ENCODE measurements at regions not wholly inside any gene's neighbourhood (a gene's known extent, or its start where the extent isn't known, plus 50 kb on each side); places are given as distances from the start of the nearest gene placed in this dataset.

- DNase-seq (ENCODE audit: extremely low spot score): no peak
- ChIA-PET POLR2A (no interaction called here), CTCF (no interaction called here)
- TF ChIP-seq PKNOX1 (IDR thresholded peaks at IDR 0.05) (no peak), TARDBP (IDR thresholded peaks at IDR 0.05) (no peak), FOXK2 (IDR thresholded peaks at IDR 0.05) (no peak), ARNT (IDR thresholded peaks at IDR 0.05) (no peak), SP1 (IDR thresholded peaks at IDR 0.05) (no peak), LEF1 (IDR thresholded peaks at IDR 0.05; ENCODE audit: borderline replicate concordance) (no peak), BHLHE40 (IDR thresholded peaks at IDR 0.05; ENCODE audit: borderline replicate concordance) (no peak), FOXA1 (IDR thresholded peaks at IDR 0.05) (no peak), SUZ12 (IDR thresholded peaks at IDR 0.05) (no peak), NFRKB (IDR thresholded peaks at IDR 0.05) (no peak), ELF4 (IDR thresholded peaks at IDR 0.05) (no peak), L3MBTL2 (conservative IDR thresholded peaks at IDR 0.05) (no peak), ZNF384 (IDR thresholded peaks at IDR 0.05) (no peak), CTBP1 (IDR thresholded peaks at IDR 0.05; ENCODE audit: borderline replicate concordance) (no peak), FOXM1 (IDR thresholded peaks at IDR 0.05; ENCODE audit: borderline replicate concordance) (no peak), HDGF (IDR thresholded peaks at IDR 0.05; ENCODE audit: borderline replicate concordance) (no peak)
Measured at GRCh38 chr4:43223820-43224219, 331.3 kb downstream of the GRXCR1 start.

GRCh38 chr4:43224559-43224958 is 332.0 kb downstream of the GRXCR1 start:
- TF ChIP-seq SP1 (IDR thresholded peaks at IDR 0.05): no peak
- no peak for TF ChIP-seq ARNT (IDR thresholded peaks at IDR 0.05)
- no peak for TF ChIP-seq FOXA1 (IDR thresholded peaks at IDR 0.05)
- CTCF ChIA-PET: no interaction called here
- DNase-seq (ENCODE audit: extremely low spot score): no peak
- POLR2A ChIA-PET: no interaction called here

GRCh38 chr4:43233321-43233720 is 340.8 kb downstream of the GRXCR1 start:
- TF ChIP-seq SUZ12 (IDR thresholded peaks at IDR 0.05) (no peak), SP1 (IDR thresholded peaks at IDR 0.05) (no peak)
- POLR2A ChIA-PET: no interaction called here
- CTCF ChIA-PET: no interaction called here
- no peak for DNase-seq (ENCODE audit: extremely low spot score)

GRCh38 chr4:43234626-43235415 is 342.3 kb downstream of the GRXCR1 start:
- TF ChIP-seq BHLHE40 (IDR thresholded peaks at IDR 0.05; ENCODE audit: borderline replicate concordance) (no peak), ARNT (IDR thresholded peaks at IDR 0.05) (no peak), ZNF384 (IDR thresholded peaks at IDR 0.05) (no peak), FOXK2 (IDR thresholded peaks at IDR 0.05) (no peak), TARDBP (IDR thresholded peaks at IDR 0.05) (no peak), CTBP1 (IDR thresholded peaks at IDR 0.05; ENCODE audit: borderline replicate concordance) (no peak), L3MBTL2 (conservative IDR thresholded peaks at IDR 0.05) (no peak)
- no peak for DNase-seq (ENCODE audit: extremely low spot score)
- POLR2A ChIA-PET: no interaction called here
- CTCF ChIA-PET: interaction anchor here (0.6 kb wide), 1 partner anchor 1263 kb away, joined by 4 read pairs; no protein-coding TSS in a partner anchor

GRCh38 chr4:43238008-43238407 is 345.5 kb downstream of the GRXCR1 start:
- DNase-seq (ENCODE audit: extremely low spot score): no peak
- POLR2A ChIA-PET: no interaction called here
- TF ChIP-seq BHLHE40 (IDR thresholded peaks at IDR 0.05; ENCODE audit: borderline replicate concordance) (no peak), FOXM1 (IDR thresholded peaks at IDR 0.05; ENCODE audit: borderline replicate concordance) (no peak), NFRKB (IDR thresholded peaks at IDR 0.05) (no peak), FOXA1 (IDR thresholded peaks at IDR 0.05) (no peak), TARDBP (IDR thresholded peaks at IDR 0.05) (no peak), PKNOX1 (IDR thresholded peaks at IDR 0.05) (no peak), SUZ12 (IDR thresholded peaks at IDR 0.05) (no peak), LEF1 (IDR thresholded peaks at IDR 0.05; ENCODE audit: borderline replicate concordance) (no peak), ZNF384 (IDR thresholded peaks at IDR 0.05) (no peak), L3MBTL2 (conservative IDR thresholded peaks at IDR 0.05) (no peak), SP1 (IDR thresholded peaks at IDR 0.05) (no peak), FOXK2 (IDR thresholded peaks at IDR 0.05) (no peak), ARNT (IDR thresholded peaks at IDR 0.05) (no peak), CTBP1 (IDR thresholded peaks at IDR 0.05; ENCODE audit: borderline replicate concordance) (no peak), HDGF (IDR thresholded peaks at IDR 0.05; ENCODE audit: borderline replicate concordance) (no peak)
- CTCF ChIA-PET: interaction anchor here (0.5 kb wide), 1 partner anchor 72 kb away, joined by 3 read pairs; no protein-coding TSS in a partner anchor

GRCh38 chr4:43238585-43238984 is 346.1 kb downstream of the GRXCR1 start:
- TF ChIP-seq BHLHE40 (IDR thresholded peaks at IDR 0.05; ENCODE audit: borderline replicate concordance): no peak
- TF ChIP-seq FOXK2 (IDR thresholded peaks at IDR 0.05): no peak
- TF ChIP-seq CTBP1 (IDR thresholded peaks at IDR 0.05; ENCODE audit: borderline replicate concordance): no peak
- TF ChIP-seq PKNOX1 (IDR thresholded peaks at IDR 0.05): no peak
- TF ChIP-seq TARDBP (IDR thresholded peaks at IDR 0.05): no peak
- no peak for TF ChIP-seq FOXA1 (IDR thresholded peaks at IDR 0.05)
- no peak for TF ChIP-seq FOXM1 (IDR thresholded peaks at IDR 0.05; ENCODE audit: borderline replicate concordance)
- TF ChIP-seq L3MBTL2 (conservative IDR thresholded peaks at IDR 0.05): no peak
- TF ChIP-seq ZNF384 (IDR thresholded peaks at IDR 0.05): no peak
- TF ChIP-seq ELF4 (IDR thresholded peaks at IDR 0.05): no peak
- no peak for TF ChIP-seq LEF1 (IDR thresholded peaks at IDR 0.05; ENCODE audit: borderline replicate concordance)
- TF ChIP-seq HDGF (IDR thresholded peaks at IDR 0.05; ENCODE audit: borderline replicate concordance): no peak
- DNase-seq (ENCODE audit: extremely low spot score): no peak
- ChIA-PET CTCF (no interaction called here), POLR2A (no interaction called here)

Data from HEK293T (cell line).